ENCODE measurements at regions not wholly inside any gene's neighbourhood (a gene's known extent, or its start where the extent isn't known, plus 50 kb on each side); places are given as distances from the start of the nearest gene placed in this dataset.

- TF ChIP-seq CTCF (IDR thresholded peaks at IDR 0.05) = no peak
- no peak for TF ChIP-seq POLR2A (IDR thresholded peaks at IDR 0.05)
- no peak for TF ChIP-seq EP300 (IDR thresholded peaks at IDR 0.05)
- no peak for TF ChIP-seq POLR2AphosphoS5 (IDR thresholded peaks at IDR 0.05)
Observed at GRCh38 chr1:47498551-47498950, 60.7 kb downstream of the FOXD2 start.

Data from sigmoid colon (tissue), 4 donors.